ENCODE measurements at regions not wholly inside any gene's neighbourhood (a gene's known extent, or its start where the extent isn't known, plus 50 kb on each side); places are given as distances from the start of the nearest gene placed in this dataset.
A peak's percentile ranks its signal among the peaks of the same experiment; 100 is the strongest.

GRCh38 chr1:199774433-199775089, 252.9 kb upstream of the NR5A2 start:
- H3K27me3 ChIP-seq = no peaks in the 10 kb centered on the region
- no peaks in the 10 kb centered on the region for H3K4me1 ChIP-seq
- no peak overlapping the region for H3K9ac ChIP-seq (ENCODE audit: low read depth in 2 of 2, low read length in 2 of 2)
- DNase-seq = peak; percentile 29
- H3K4me3 ChIP-seq = no peak overlapping the region
- no peaks in the 10 kb centered on the region for H3K36me3 ChIP-seq
- H3K9me3 ChIP-seq = no peaks in the 10 kb centered on the region
- TF ChIP-seq CTCF (IDR thresholded peaks at IDR 0.05) = no peak
- no peak overlapping the region for H3K27ac ChIP-seq
- intact Hi-C loops (cut with DNase I) = no loop called here

- H3K9ac ChIP-seq (ENCODE audit: low read depth in 2 of 2, low read length in 2 of 2) = no peak overlapping the region
- H3K9me3 ChIP-seq = no peaks in the 10 kb centered on the region
- H3K27me3 ChIP-seq = no peaks in the 10 kb centered on the region
- DNase-seq = no peak
- no peaks in the 10 kb centered on the region for H3K4me1 ChIP-seq
- H3K36me3 ChIP-seq = no peaks in the 10 kb centered on the region
- no peak for TF ChIP-seq CTCF (IDR thresholded peaks at IDR 0.05)
- intact Hi-C loops (cut with DNase I) = no loop called here
- H3K4me3 ChIP-seq = no peak overlapping the region
- H3K27ac ChIP-seq = no peak overlapping the region
Observed at GRCh38 chr1:199776768-199777497, 250.6 kb upstream of the NR5A2 start.

GRCh38 chr1:199778324-199778955, 249.1 kb upstream of the NR5A2 start:
- Histone ChIP-seq H3K9me3 (no peaks in the 10 kb centered on the region), H3K27ac (no peak overlapping the region), H3K27me3 (no peaks in the 10 kb centered on the region), H3K4me3 (no peak overlapping the region), H3K9ac (ENCODE audit: low read depth in 2 of 2, low read length in 2 of 2) (no peak overlapping the region), H3K4me1 (no peaks in the 10 kb centered on the region), H3K36me3 (no peaks in the 10 kb centered on the region)
- no peak for TF ChIP-seq CTCF (IDR thresholded peaks at IDR 0.05)
- DNase-seq = peak; percentile 19
- intact Hi-C loops (cut with DNase I) = no loop called here

- Histone ChIP-seq H3K4me3 (no peak overlapping the region), H3K27ac (no peak overlapping the region), H3K27me3 (no peaks in the 10 kb centered on the region), H3K9ac (ENCODE audit: low read depth in 2 of 2, low read length in 2 of 2) (no peak overlapping the region), H3K4me1 (no peaks in the 10 kb centered on the region), H3K9me3 (no peaks in the 10 kb centered on the region), H3K36me3 (no peaks in the 10 kb centered on the region)
- DNase-seq = no peak
- intact Hi-C loops (cut with DNase I) = no loop called here
- no peak for TF ChIP-seq CTCF (IDR thresholded peaks at IDR 0.05)
Observed at GRCh38 chr1:199780091-199780490, 247.4 kb upstream of the NR5A2 start.

GRCh38 chr1:199780948-199781670, 246.4 kb upstream of the NR5A2 start:
- Histone ChIP-seq H3K9ac (ENCODE audit: low read depth in 2 of 2, low read length in 2 of 2) (no peak overlapping the region), H3K27me3 (no peaks in the 10 kb centered on the region), H3K27ac (no peak overlapping the region), H3K36me3 (no peaks in the 10 kb centered on the region), H3K4me3 (no peak overlapping the region), H3K4me1 (no peaks in the 10 kb centered on the region), H3K9me3 (no peaks in the 10 kb centered on the region)
- no peak for DNase-seq
- intact Hi-C loops (cut with DNase I) = no loop called here
- no peak for TF ChIP-seq CTCF (IDR thresholded peaks at IDR 0.05)

All from colonic mucosa (tissue), 4 donors.